SIG-M5 treated with dmso at 0.1 percent for 504 hours (cell line): ENCODE measurements at regions not wholly inside any gene's neighbourhood (a gene's known extent, or its start where the extent isn't known, plus 50 kb on each side); places are given as distances from the start of the nearest gene placed in this dataset.
"Not testable (repeated sequence)": the region's sequence is repeated elsewhere in the genome, so short reads cannot be mapped to it uniquely, and the experiment has no call there.

Source experiments
- DNase-seq: peaks from one replicate; lab custom pipeline; 2025; ENCODE audit not compliant: unreplicated experiment; lab: John Stamatoyannopoulos, UW

DNA sequence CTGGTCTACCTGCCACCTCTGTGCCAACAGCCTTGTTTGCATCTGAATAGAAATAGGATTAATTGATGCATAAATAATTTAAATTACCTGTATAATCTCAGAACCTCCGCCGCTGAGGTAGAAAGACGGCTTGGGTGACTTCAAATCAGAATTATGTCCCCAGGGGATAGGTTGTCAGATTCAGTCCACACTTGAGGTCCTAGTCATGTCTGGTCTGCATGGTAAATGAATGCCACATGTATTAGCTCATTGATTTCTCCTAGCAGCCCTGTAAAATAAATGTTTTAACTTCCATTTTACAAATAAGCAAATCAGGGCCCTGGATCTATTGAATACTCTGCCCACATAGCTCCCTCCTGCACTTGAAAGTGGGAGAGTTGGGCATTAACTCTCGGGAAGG, 368.0 kb upstream of the WWC1 start:
- no peak for DNase-seq

DNA sequence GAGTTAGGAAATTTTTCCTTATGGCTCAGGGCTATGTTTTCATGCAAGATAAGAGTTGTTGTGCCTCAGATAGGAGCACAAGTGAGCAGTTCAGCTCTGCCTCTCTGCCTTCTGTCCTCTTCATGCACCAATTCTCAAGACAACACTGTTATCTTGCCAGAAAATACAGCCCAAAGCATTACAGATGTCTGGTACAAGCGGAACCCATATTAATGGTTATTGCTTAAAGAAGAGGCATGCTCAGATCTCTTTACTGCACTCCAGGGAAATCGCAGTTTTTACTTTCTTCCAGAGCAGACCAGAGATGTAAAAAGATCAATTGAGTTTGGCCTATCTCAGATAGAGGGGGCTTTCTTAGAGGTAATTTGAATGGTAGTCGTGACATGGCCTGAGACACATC, 361.6 kb upstream of the WWC1 start:
- DNase-seq = no peak

DNA sequence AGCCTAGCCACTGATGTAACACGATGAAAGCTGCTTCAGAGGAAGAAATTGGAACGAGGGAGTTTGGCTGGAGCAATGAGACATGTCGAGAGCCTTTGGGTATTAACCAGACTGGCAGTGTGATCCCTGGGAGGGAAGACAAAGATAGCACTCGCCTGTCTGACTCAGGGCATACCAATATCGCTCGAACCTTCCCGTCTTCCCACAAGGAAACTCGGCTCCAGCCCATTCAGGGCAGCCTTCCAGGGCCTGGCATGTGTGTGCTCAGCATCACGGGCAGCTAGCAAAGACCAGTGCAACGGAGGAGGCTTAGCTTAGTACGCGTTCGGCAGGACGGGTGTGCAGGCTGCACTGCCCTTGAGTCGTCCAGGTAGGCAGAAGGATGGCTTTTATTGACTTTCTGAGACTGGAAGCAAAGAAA, 356.9 kb upstream of the WWC1 start:
- no peak for DNase-seq

DNA sequence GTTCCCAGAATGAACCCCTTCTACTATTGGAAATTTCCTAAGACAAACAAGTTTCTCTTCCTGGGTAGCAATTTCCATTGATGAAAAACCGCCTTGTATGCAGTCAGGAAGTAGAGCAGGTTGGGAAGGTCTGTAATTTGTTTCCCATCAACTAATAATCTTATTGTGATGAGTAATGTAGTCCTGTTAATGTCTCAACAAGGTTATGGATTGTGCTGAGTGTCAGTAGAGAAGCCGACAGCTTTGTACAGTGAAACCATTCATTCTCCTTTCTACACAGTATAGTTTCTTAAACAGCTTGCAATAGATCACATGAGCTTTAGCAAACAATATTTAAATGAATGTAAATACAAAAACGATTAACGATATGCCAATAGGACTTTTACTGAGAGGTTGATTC, 355.4 kb upstream of the WWC1 start:
- DNase-seq = no peak

DNA sequence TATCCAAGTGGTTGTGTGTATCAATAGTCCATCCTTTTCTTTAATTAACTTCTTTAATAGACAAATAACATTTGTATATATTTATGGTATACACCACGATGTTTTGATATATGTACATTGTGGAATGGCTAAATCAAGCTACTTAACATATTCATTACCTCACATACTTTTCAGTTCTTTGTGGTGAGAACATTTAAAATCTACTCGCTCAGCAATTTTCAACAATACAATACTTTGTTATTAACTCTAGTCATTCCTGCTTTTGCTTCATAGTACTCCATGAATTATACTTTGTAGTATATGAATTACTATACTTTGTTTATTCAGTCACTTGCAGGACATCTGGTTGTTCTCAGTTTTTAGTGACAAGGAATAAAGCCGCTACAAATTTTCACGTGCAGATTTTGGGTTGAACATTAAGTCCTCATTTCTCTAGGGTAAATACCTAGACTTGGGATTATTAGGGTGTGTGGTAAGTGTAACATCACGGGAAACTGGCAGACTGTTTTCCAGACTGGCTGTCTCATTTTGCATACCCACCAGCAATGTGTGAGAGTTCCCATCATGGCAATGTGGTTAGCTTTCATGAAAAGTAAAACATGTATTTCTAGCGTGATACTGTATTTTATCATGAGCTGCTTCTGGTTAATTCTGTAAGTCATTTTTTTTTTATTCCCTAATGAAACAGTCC, 354.4 kb upstream of the WWC1 start:
- no peak for DNase-seq

DNA sequence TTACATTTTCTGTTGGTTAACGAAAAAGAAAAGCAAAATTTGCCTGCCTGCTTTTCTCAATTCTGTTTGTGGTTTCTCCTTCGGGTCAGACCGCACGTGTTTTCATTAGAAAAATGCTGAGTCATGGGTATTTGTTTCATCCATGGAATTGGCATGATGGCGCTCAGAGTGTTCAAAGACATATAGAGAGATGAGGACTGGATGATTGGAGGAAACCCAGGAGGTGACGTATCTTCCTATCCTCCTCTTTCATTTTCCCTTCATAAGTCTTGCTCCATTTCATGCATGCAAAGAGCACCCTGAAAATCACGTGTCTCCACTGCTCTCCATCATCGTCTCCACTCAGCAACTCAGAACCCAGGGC, 353.8 kb upstream of the WWC1 start:
- no peak for DNase-seq

DNA sequence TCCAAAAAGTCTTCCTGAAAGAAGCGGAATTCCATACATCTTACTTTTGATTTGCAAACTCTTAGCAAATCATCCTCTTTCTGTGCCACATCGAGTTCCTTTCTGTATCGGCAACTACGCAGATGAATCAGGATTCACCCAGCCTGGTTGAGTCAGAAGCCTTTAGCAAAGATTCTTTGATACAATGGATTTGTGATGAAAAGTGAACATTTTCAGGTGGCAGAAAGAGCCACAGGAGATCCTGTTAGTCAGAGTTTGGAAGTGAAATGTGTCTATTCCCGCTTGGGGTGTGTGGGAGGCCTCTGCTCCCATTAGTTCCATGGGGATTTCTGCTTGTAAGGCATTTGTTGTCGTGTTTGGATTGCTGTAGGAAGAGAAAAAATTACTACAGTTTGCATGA, 351.8 kb upstream of the WWC1 start:
- no peak for DNase-seq

DNA sequence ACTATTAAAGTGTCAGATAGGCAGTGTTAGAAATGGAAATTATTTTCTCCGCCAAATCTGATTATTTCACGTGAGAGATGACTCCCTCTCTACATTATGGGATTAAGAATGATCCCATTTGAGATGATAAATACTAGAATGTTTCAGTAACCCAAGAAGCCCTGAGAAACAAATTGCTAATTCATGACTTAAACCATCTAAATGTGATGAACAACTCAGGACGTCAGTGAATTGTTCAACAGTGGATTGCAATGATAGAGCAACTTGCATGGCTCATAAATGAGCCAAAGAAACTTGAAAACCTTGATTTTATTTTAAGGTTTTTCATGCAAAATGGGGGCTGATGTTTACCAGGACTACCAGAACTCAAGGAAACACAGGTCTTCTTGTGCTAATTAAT, 350.5 kb upstream of the WWC1 start:
- no peak for DNase-seq

DNA sequence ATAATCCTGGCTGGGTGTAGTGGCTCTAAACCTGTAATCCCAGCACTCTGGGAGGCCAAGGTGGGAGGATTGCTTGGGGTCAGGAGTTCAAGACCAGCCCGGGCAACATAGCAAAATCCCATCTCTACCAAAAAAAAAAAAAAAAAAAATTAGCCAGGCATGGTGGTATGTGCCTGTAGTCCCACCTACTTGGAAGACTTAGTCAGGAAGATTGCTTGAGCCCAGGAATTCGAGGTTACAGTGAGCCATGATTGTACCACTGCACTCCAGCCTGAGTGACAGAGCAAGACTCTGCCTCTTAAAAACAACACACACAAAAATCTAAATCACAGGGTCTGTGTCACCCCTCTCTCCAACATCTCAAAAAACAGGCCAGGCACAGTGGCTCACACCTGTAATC, 349.9 kb upstream of the WWC1 start:
- not testable (repeated sequence) for DNase-seq

DNA sequence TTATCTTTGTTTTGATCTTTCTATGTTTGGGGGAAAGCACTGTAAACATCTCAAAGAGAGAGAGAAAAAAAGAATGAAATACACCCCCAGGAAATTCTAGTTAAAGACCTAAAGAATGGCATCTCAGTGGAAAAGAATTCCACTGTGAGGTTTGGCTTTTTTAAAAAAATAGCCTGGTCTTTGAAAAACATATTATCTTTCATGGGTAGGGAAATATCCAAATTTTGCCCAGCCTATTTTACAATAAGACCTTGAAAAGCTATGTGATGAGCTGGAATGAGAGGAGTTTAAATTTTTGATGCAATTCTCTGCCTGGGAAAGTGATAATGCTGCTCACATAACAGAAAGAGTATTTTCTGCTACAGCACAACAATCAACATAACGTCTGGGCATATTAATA, 348.1 kb upstream of the WWC1 start:
- DNase-seq = no peak

DNA sequence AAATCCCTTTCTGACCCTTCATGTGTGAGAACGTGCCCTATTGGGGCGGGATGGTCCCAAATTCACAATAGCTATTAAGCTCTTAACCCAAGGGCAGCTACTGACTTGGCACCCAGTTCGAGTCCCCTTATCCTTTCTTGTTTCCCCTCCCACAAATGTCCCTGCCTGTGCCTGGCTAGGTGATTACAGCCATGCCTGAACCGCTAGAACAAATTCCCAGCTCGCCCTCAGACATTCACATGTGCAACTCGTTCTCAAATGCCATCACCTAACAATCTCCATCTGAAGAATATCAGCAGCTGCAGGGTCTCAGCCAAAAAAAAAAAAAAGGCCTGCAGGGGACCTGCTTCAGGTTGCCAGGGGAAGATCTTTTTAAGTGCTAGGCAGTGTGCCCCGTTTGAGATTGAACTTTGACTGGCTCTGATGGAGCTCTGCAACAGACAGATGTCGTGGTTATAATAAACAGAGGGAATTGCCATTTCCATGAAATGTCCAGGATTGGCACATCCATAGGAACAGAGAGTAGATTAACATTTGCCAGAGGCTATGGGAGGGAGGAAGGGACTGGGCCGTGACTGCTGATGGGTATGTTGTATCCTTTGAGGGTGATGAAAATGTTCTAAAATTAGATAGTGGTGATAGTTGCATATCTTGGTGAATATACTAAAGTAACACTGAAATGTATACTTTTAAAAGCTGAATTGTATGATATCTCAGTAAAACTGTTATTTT, 347.2 kb upstream of the WWC1 start:
- DNase-seq = no peak

DNA sequence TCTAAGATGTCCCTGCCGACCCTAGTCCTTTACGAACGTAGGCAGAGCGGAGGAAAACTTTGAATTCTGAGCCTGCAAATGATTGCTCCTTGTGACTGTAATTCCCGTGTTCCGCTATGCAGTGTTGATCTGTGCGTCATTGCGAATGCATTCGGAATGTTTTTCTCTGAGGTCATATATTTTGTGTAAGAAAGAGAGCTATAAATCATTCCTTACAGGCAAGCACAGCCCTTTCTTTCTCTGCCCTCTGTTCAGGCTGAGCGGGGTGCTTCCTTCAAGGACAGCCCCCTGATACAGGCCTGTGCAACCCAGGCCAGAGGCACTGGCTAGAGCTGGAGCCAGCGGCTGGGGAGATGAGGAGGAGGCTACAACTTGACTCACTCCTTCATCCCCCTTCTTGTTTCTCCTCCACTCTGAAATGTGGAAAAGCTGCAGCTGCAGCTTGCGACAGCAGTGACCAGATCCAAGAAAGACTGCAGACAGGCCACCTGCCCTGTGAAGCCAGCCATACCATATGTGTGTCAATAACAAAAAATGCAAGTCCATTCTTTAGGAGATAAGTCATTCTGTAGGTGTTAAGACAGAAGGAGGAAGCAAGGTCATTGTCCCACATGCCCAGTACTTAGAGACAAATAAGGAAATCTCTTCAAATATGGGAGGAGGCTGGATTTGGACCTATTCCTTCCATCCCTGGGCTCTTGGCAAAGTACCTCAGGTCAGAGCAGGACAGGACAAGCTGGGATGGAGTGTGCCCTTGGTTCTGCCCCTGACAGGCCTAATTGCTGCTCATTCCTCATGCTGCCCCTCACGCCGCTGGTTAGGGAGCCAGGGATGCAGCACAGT, 345.7 kb upstream of the WWC1 start:
- no peak for DNase-seq

DNA sequence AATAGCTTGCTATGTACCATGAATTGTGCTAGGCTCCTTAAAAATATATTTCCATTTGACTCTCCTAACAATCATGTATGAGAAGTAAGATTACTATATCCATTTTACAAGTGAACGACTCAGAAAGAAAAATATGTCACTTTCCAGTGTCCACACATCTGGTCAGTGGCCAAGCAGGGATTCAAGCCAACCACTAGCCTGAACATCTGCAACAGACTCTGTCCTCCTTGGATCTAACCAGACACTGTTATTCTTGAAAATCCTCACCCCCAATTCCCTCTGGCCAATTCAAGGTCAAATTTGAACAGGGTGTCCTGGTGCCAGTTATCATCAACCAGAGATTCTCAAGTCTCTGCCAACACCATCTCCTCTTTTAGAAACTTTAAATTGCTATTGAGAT, 344.1 kb upstream of the WWC1 start:
- DNase-seq = no peak

DNA sequence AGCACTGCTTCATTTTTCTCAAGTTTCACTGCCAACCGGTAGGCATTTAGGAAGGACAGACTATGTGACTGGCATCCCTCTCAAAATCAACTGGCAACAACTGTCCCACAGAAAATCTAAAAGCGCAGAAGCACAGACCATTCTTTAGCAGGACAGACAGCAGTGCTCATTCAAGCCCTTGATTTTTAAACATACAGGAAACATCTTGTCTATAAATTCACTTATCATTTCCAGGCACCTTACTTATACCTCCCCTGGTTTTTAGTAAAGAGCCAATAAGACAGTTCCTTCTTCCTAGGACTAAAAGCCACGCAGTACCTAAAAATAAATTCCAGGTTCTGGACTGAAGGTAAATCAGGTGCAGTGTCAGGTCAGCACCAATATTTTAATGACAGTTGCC, 343.2 kb upstream of the WWC1 start:
- no peak for DNase-seq

DNA sequence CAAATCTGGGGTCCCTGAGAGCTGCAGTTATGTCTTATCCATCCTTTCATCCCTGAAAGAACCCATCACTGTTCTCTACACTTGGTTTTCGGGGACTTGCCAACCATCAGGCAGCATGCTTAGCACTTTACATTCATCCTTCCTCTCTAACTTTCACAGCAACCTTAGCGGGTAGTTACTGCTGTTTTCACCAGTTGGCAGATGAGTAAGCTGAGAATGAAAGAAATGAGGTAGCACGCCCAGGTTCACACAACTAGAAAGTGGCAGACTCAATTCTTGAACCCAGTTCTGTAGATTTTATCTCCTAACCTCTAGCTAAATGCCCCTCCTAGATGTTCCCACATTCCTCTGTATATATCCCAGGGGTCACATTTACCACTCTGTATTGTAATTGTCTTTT, 342.0 kb upstream of the WWC1 start:
- no peak for DNase-seq

DNA sequence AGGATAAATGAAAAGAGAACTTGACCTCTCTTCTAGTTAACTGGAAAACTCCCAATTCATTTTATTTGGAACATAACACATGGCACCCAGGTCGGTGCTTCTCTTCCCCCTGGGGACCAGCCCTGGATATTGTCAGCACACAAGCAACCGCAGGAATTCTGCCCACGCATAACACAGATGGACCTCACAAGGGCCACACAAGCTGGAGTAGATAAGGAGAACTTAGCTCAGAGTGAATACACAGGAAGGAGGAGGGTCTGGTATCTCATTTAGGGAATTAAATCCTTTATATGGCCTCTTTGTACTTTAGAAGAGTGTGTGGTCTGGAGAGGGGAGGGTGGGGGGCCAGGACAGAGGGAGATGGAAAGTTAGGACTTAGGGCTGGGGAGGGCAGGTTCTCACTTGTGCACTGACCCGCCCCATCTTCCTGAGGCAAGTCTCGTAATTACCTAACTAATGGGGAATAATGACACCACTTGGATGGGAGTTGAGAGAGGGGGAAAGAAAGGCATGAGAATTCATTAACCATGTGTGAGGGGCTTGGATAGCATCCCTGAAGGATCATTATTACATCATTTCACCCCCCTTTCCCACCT, 341.2 kb upstream of the WWC1 start:
- DNase-seq = no peak

DNA sequence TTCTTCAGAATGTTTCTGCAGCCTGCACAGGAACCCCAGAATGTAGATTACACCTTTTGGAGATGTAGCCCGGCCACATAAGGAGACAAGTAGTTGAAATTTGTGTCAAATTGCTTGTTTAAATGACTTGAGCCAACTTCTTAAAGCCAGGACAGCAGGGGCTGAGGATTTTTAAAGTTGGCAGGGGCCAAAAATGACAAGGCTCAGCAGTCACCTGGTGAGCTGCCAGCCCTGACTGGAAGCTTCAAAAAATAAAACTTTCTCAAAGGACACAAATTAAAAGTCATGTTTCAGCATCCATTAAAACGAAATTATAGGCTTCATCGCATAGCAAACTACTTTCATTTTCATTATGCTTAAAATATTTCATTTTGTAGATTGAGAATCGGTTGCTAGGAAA, 340.3 kb upstream of the WWC1 start:
- no peak for DNase-seq

DNA sequence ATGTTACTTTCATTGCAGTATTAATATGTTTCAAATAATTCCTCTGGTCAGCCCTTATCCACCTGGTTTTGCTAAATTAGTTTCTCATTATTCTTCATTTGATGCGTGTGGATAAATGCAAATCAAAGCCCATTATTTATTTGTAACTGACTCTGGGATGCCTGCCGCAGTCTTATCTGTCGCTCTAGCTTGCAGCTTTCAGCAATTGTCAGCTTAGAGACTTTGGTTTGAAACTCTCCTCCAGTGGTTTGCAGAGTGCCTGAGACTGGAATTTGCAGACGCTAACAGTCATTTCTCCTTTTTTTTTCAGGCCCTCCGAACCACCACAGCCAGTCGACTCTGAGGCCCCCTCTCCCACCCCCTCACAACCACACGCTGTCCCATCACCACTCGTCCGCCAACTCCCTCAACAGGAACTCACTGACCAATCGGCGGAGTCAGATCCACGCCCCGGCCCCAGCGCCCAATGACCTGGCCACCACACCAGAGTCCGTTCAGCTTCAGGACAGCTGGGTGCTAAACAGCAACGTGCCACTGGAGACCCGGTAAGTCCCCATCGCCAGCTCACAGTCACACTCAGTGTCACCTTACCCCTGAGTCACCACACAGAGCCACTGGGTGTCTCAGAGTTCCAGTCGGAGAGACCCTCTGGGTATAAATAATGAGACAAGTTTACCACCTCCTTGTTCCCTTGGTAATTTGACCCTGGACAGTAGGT, 339.0 kb upstream of the WWC1 start:
- DNase-seq = no peak

DNA sequence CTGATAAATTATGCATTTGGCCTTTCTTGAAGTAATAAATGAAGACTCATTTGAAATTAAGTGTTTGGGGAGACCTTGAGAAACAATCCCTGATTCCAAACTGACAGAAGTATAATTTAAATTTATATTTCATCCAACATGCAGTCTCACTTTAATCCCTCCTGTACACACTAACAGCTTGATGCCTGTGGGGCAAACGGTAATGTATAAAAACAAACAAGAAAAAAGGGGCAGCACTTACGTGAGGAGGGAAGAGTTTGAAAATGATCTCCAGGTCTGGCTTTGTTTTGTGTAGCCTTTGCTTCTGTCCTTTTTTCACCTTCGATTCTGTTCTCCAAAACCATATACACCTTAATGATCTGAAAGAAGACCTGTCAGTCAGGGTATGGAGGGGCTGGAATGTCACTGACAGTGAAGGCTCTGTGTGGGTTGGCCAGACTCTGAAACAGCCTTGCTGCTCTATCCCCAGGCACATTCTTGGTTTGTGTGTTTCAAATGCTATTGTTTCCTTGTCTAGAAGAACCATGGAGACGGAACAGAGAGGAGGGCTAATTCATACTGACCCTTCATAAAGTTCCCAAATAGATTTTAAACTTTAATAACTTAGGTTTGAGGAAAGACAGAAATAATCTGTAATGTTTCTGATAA, 338.2 kb upstream of the WWC1 start:
- no peak for DNase-seq

DNA sequence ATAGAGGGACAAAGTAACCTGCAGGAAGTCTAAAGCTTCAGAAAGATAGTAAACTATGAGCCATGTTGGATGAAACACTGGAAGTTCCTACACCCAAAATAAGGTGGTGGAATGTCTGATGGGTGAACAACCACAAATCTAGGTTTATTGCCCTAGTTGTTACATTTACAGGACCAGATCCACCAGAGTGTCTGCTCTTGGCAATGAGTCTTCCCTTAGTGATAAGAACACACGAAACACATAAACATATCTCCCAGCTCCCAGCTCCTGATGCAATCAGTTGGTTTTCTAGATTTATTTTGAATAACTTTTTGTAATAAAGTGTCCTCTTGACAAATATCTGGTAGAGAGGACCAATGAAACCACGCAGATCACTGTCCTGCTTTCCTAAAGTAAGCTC, 329.7 kb upstream of the WWC1 start:
- DNase-seq = no peak

DNA sequence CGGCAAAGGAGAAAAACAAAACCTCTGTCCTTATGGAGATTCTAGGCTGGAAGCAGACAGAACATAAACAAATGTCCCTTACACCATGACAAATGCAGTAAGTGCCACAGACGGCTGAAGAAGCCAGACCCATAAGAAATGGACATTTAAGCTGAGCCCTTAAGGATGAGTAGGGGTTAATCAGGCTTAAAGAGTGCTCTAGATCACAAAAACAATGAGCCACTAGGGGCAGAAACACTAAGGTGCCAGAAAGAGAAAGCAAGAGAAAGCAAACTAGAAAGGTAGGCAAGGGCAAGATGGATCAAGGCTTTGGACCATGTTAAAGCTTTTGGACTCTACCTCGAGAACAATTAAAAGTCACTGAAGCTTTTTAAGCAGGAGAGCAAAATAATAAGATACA, 326.9 kb upstream of the WWC1 start:
- no peak for DNase-seq
